ENCODE measurements at regions not wholly inside any gene's neighbourhood (a gene's known extent, or its start where the extent isn't known, plus 50 kb on each side); places are given as distances from the start of the nearest gene placed in this dataset.

GRCh38 chr4:189530848-189531247, 409.8 kb upstream of the FRG1 start:
- TF ChIP-seq EZH2 (IDR thresholded peaks at IDR 0.05; ENCODE audit: low read length, missing control alignments), result no peak
- TF ChIP-seq, protein P1, sequence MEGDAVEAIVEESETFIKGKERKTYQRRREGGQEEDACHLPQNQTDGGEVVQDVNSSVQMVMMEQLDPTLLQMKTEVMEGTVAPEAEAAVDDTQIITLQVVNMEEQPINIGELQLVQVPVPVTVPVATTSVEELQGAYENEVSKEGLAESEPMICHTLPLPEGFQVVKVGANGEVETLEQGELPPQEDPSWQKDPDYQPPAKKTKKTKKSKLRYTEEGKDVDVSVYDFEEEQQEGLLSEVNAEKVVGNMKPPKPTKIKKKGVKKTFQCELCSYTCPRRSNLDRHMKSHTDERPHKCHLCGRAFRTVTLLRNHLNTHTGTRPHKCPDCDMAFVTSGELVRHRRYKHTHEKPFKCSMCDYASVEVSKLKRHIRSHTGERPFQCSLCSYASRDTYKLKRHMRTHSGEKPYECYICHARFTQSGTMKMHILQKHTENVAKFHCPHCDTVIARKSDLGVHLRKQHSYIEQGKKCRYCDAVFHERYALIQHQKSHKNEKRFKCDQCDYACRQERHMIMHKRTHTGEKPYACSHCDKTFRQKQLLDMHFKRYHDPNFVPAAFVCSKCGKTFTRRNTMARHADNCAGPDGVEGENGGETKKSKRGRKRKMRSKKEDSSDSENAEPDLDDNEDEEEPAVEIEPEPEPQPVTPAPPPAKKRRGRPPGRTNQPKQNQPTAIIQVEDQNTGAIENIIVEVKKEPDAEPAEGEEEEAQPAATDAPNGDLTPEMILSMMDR (conservative IDR thresholded peaks at IDR 0.05 in 1 of 2, IDR thresholded peaks at IDR 0.05 in 1 of 2; ENCODE audit: low read depth in 1 of 2, low read length in 2 of 2), result no peak

Data from fibroblast of lung (primary cell).